H1 (cell line): ENCODE measurements at regions not wholly inside any gene's neighbourhood (a gene's known extent, or its start where the extent isn't known, plus 50 kb on each side); places are given as distances from the start of the nearest gene placed in this dataset.

Source experiments
- CTCF ChIA-PET: fragments of 300-600 bp; sonication (Branson Sonifier 250); formaldehyde crosslinking; loops from one replicate; lab custom pipeline; 2021; ENCODE audit not compliant: partially characterized antibody; lab: Charles Lee
- POLR2A ChIA-PET: fragments of 300-600 bp; sonication (Branson Sonifier 250); formaldehyde crosslinking; loops from one replicate; lab custom pipeline; 2021; ENCODE audit warnings: inconsistent platforms; ENCODE audit not compliant: partially characterized antibody; lab: Charles Lee
- DNase-seq, 2 experiments: peaks; one replicate each; pipeline versions ENCODE4 v3.0.0 to v3.0.0-alpha.2; 2010 to 2022; ENCODE audit warnings: low spot score in 2 of 2, low read depth in 1 of 2, mixed read lengths in 1 of 2
- FAIRE-seq: peaks from 2 replicates; lab custom pipeline; 2011; peaks lifted over from hg19 to GRCh38; lab: Jason Lieb, UNC
- H2AFZ ChIP-seq: 2 replicates; pipeline ENCODE4 v1.8.1; 2012; ENCODE audit warnings: low read length, inconsistent platforms
- H2AK5ac ChIP-seq: 2 replicates; pipeline ENCODE4 v1.6.1; 2013; ENCODE audit warnings: low read depth, low read length
- H2BK120ac ChIP-seq: replicated peaks from 2 replicates; pipeline ENCODE3; 2013; ENCODE audit warnings: low read depth, low read length, inconsistent platforms
- H2BK12ac ChIP-seq: 2 replicates; pipeline ENCODE4 v1.6.1; 2013; ENCODE audit warnings: low read depth, low read length
- H2BK15ac ChIP-seq: 2 replicates; pipeline ENCODE4 v1.6.1; 2013; ENCODE audit warnings: low read length
- H2BK20ac ChIP-seq: 2 replicates; pipeline ENCODE4 v1.6.1; 2013; ENCODE audit warnings: low read length
- H2BK5ac ChIP-seq: 2 replicates; pipeline ENCODE4 v1.6.1; 2013; ENCODE audit warnings: low read depth, low read length
- H3K14ac ChIP-seq: 2 replicates; pipeline ENCODE4 v1.6.1; 2013; ENCODE audit warnings: inconsistent platforms; ENCODE audit not compliant: insufficient read length
- H3K18ac ChIP-seq: 2 replicates; pipeline ENCODE4 v1.6.1; 2013; ENCODE audit warnings: low read length; ENCODE audit errors: extremely low read depth
- H3K23ac ChIP-seq: 2 replicates; pipeline ENCODE4 v1.6.1; 2013; ENCODE audit warnings: inconsistent platforms; ENCODE audit not compliant: insufficient read length
- H3K23me2 ChIP-seq: 2 replicates; pipeline ENCODE4 v1.6.1; 2013; ENCODE audit warnings: low read depth, low read length
- H3K27ac ChIP-seq: 2 replicates; pipeline ENCODE4 v1.6.1; 2011; ENCODE audit warnings: low read depth, low read length, inconsistent platforms
- H3K27me3 ChIP-seq, 4 experiments: replicated peaks in 1 of 4; 1 replicate in 1 of 4; 2 replicates in 3 of 4; pipeline versions ENCODE4 v1.6.1 to v1.8.1; 2011 to 2013; ENCODE audit warnings: low read length in 3 of 4, mild to moderate bottlenecking in 3 of 4, inconsistent platforms in 2 of 4, mixed read lengths in 2 of 4, moderate library complexity in 1 of 4; ENCODE audit not compliant: control insufficient read depth in 3 of 4, insufficient read depth in 3 of 4; ENCODE audit errors: extremely low read depth in 1 of 4
- H3K36me3 ChIP-seq, 4 experiments: 2 replicates each; pipeline versions ENCODE4 v1.6.1 to v1.8.1; 2011 to 2013; ENCODE audit warnings: mild to moderate bottlenecking in 4 of 4, low read length in 3 of 4, moderate library complexity in 2 of 4, control low read depth in 1 of 4, inconsistent platforms in 1 of 4; ENCODE audit not compliant: insufficient read depth in 4 of 4, control insufficient read depth in 2 of 4
- H3K4ac ChIP-seq: replicated peaks from 2 replicates; pipeline ENCODE3; 2013; ENCODE audit warnings: low read length, low read depth, mixed read lengths, inconsistent platforms; ENCODE audit not compliant: insufficient read length
- H3K4me1 ChIP-seq, 4 experiments: replicated peaks in 1 of 4; 1 replicate in 1 of 4; 2 replicates in 3 of 4; pipeline versions ENCODE4 v1.6.1 to v1.8.1; 2011 to 2013; ENCODE audit warnings: low read length in 3 of 4, inconsistent platforms in 2 of 4, mixed read lengths in 1 of 4; ENCODE audit not compliant: insufficient read depth in 4 of 4, control insufficient read depth in 3 of 4
- H3K4me2 ChIP-seq, 2 experiments: 2 replicates each; pipeline versions ENCODE4 v1.6.1 to v1.8.1; 2011 to 2013; ENCODE audit warnings: low read depth in 2 of 2, low read length in 2 of 2, control low read depth in 1 of 2, inconsistent platforms in 1 of 2, mild to moderate bottlenecking in 1 of 2; ENCODE audit not compliant: insufficient read depth in 1 of 2
- H3K4me3 ChIP-seq, 4 experiments: fragments of 200-600, 300-600 bp in 1 of 4; sonication (generic), shearing (Covaris generic), sonication (Bioruptor Twin) in 1 of 4; 2 replicates each; pipeline versions ENCODE4 v1.5.1 to v1.8.1; 2011 to 2016; ENCODE audit warnings: low read length in 4 of 4, low read depth in 3 of 4, control low read depth in 2 of 4, inconsistent platforms in 2 of 4, mild to moderate bottlenecking in 2 of 4, mixed read lengths in 1 of 4, moderate library complexity in 1 of 4; ENCODE audit not compliant: insufficient read depth in 2 of 4; ENCODE audit errors: extremely low read depth in 1 of 4
- H3K56ac ChIP-seq: replicated peaks from 2 replicates; pipeline ENCODE3; 2013; ENCODE audit warnings: low read depth, mild to moderate bottlenecking, mixed read lengths, low read length, inconsistent platforms; ENCODE audit not compliant: insufficient read length
- H3K79me1 ChIP-seq: 2 replicates; pipeline ENCODE4 v1.6.1; 2013; ENCODE audit warnings: low read depth, low read length, control low read depth
- H3K79me2 ChIP-seq, 2 experiments: 2 replicates each; pipeline versions ENCODE4 v1.6.1 to v1.8.1; 2012 to 2013; ENCODE audit warnings: low read length in 2 of 2, mild to moderate bottlenecking in 2 of 2, inconsistent platforms in 1 of 2; ENCODE audit not compliant: insufficient read depth in 2 of 2, control insufficient read depth in 1 of 2
- H3K9ac ChIP-seq, 4 experiments: replicated peaks in 1 of 4; 1 replicate in 1 of 4; 2 replicates in 3 of 4; pipeline versions ENCODE4 v1.6.1 to v1.8.1; 2011 to 2013; ENCODE audit warnings: low read depth in 3 of 4, low read length in 3 of 4, control low read depth in 2 of 4, mild to moderate bottlenecking in 2 of 4, moderate library complexity in 2 of 4, inconsistent platforms in 1 of 4; ENCODE audit errors: extremely low read depth in 1 of 4
- H3K9me3 ChIP-seq, 2 experiments: 2 replicates each; pipeline versions ENCODE4 v1.6.1 to v1.8.1; 2012 to 2013; ENCODE audit warnings: mild to moderate bottlenecking in 2 of 2, moderate library complexity in 2 of 2, control low read depth in 1 of 2, inconsistent platforms in 1 of 2, low read depth in 1 of 2, low read length in 1 of 2, mixed read lengths in 1 of 2; ENCODE audit not compliant: insufficient read depth in 2 of 2
- H4K20me1 ChIP-seq, 2 experiments: replicated peaks in 1 of 2; 2 replicates each; pipeline versions ENCODE3 to v1.8.1; 2011 to 2013; ENCODE audit warnings: inconsistent platforms in 2 of 2, low read length in 2 of 2, mild to moderate bottlenecking in 1 of 2; ENCODE audit not compliant: insufficient read depth in 2 of 2, control insufficient read depth in 1 of 2
- H4K5ac ChIP-seq: 2 replicates; pipeline ENCODE4 v1.6.1; 2013; ENCODE audit warnings: low read length, low read depth, mixed read lengths, inconsistent platforms; ENCODE audit not compliant: insufficient read length
- H4K8ac ChIP-seq: 2 replicates; pipeline ENCODE4 v1.8.0; 2013; ENCODE audit warnings: mild to moderate bottlenecking, moderate library complexity, low read length, inconsistent platforms; ENCODE audit not compliant: insufficient read depth; ENCODE audit errors: extremely low read depth
- H4K91ac ChIP-seq: replicated peaks from 2 replicates; pipeline ENCODE3; 2013; ENCODE audit warnings: low read length, mixed read lengths, inconsistent platforms; ENCODE audit not compliant: insufficient read length
- ASH2L ChIP-seq: fragments of 200-600, 300-600 bp; sonication (generic); IDR thresholded peaks from one replicate; pipeline ENCODE4 v1.7.1; 2017; ENCODE audit warnings: low read length
- BRCA1 ChIP-seq: IDR thresholded peaks from 2 replicates; pipeline ENCODE4 v1.6.1; 2012; ENCODE audit warnings: low read depth, low read length, improper control_type of control experiment
- EGR1 ChIP-seq: IDR thresholded peaks from 2 replicates; pipeline ENCODE4 v1.6.1; 2011; ENCODE audit warnings: low read depth, low read length, borderline replicate concordance
- EP300 ChIP-seq, 2 experiments: IDR thresholded peaks; 1 replicate in 1 of 2; 2 replicates in 1 of 2; pipeline ENCODE4 v1.6.1; 2011 to 2012; ENCODE audit warnings: low read depth in 2 of 2, low read length in 2 of 2, mild to moderate bottlenecking in 2 of 2, borderline replicate concordance in 1 of 2, inconsistent platforms in 1 of 2, moderate library complexity in 1 of 2
- HDAC2 ChIP-seq, 2 experiments: fragments of 300-600 bp in 1 of 2; sonication (generic) in 1 of 2; IDR thresholded peaks; 2 replicates each; pipeline ENCODE4 v1.6.1; 2011 to 2012; ENCODE audit warnings: low read depth in 2 of 2, low read length in 2 of 2, mild to moderate bottlenecking in 2 of 2, moderate library complexity in 2 of 2, borderline replicate concordance in 1 of 2, inconsistent platforms in 1 of 2
- KDM1A ChIP-seq: fragments of 200-600, 300-600 bp; sonication (generic); IDR thresholded peaks from 2 replicates; pipeline ENCODE4 v1.7.1; 2016; ENCODE audit warnings: mild to moderate bottlenecking, low read length, borderline replicate concordance
- PHF8 ChIP-seq: fragments of 200-600 bp; sonication (generic); conservative IDR thresholded peaks from 2 replicates; pipeline ENCODE4 v1.7.1; 2012; ENCODE audit warnings: low read depth, mild to moderate bottlenecking, inconsistent platforms, low read length, moderate library complexity
- POLR2A ChIP-seq, 2 experiments: IDR thresholded peaks; 1 replicate in 1 of 2; 2 replicates in 1 of 2; pipeline ENCODE4 v1.6.1; 2011; ENCODE audit warnings: low read depth in 2 of 2, low read length in 2 of 2, mild to moderate bottlenecking in 2 of 2; ENCODE audit errors: control extremely low read depth in 1 of 2
- RNF2 ChIP-seq: fragments of 200-900, 300-1000 bp; sonication (generic); IDR thresholded peaks from 2 replicates; pipeline ENCODE4 v1.7.1; 2016; ENCODE audit warnings: borderline replicate concordance, low read depth, mild to moderate bottlenecking, antibody characterized with exemption, low read length; ENCODE audit not compliant: poor library complexity, severe bottlenecking; ENCODE audit errors: missing control alignments
- RXRA ChIP-seq: IDR thresholded peaks from 2 replicates; pipeline ENCODE4 v1.6.1; 2011; ENCODE audit warnings: low read depth, mild to moderate bottlenecking, low read length, moderate library complexity; ENCODE audit not compliant: insufficient read depth
- SIN3A ChIP-seq, 2 experiments: IDR thresholded peaks in 1 of 2; conservative IDR thresholded peaks in 1 of 2; 2 replicates each; pipeline ENCODE4 v1.6.1; 2011 to 2012; ENCODE audit warnings: low read length in 2 of 2, improper control_type of control experiment in 1 of 2, low read depth in 1 of 2, mild to moderate bottlenecking in 1 of 2
- SP4 ChIP-seq: IDR thresholded peaks from 2 replicates; pipeline ENCODE4 v1.6.1; 2012; ENCODE audit warnings: low read length, inconsistent platforms
- WGBS, 2 experiments: shearing (Covaris generic) in 1 of 2; methylation state at CpG; one replicate each; pipeline versions ENCODE4 v1.1.6 to v1.1.7; 2013 to 2015; ENCODE audit warnings: low lambda C conversion rate in 2 of 2, mixed read lengths in 2 of 2, inconsistent platforms in 1 of 2, low coverage in 1 of 2, missing lambda C conversion rate in 1 of 2; ENCODE audit not compliant: insufficient replicate concordance in 2 of 2, insufficient coverage in 1 of 2, insufficient read length in 1 of 2; ENCODE audit errors: extremely low coverage in 1 of 2, missing lambda C conversion rate in 1 of 2; 5-methylcytosine and 5-hydroxymethylcytosine counted together
- TF ChIP-seq, protein P1 (sequence below): IDR thresholded peaks from 2 replicates; pipeline ENCODE4 v1.6.1; 2012; ENCODE audit warnings: inconsistent platforms

DNA sequence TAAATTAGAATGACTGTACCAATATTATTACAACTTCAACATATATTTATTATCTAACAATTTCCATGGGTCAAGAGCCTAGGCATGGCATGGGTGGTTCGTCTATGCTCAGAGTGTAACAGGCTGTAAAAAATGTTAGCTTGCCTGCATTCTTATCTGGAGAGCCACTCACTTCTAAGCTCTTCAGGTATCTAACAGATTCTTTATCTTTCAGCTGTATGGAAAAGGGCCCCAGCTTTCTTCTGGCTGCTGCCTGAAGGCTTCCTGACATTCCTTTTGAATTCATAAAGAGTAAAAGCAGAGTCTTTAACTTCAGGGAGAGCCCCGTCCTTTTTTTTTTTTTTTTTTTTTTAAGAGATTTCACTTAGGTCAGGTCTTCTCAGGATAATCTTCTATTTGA is 648.8 kb downstream of the NXPH1 start:
- ChIA-PET CTCF (interaction anchor here (0.6 kb wide), 2 partner anchors 9 to 1115 kb away, joined by 4 read pairs; no protein-coding TSS in a partner anchor), POLR2A (no interaction called here)
- H2BK15ac ChIP-seq, result no peak overlapping the region
- no peaks in the 10 kb centered on the region for H3K27me3 ChIP-seq
- no peaks in the 10 kb centered on the region for H3K4me1 ChIP-seq
- TF ChIP-seq RXRA (no peak), EGR1 (no peak), KDM1A (no peak), SP4 (no peak), RNF2 (no peak), PHF8 (no peak), BRCA1 (no peak), POLR2A (IDR thresholded peaks at IDR 0.05; ENCODE audit: control extremely low read depth in 1 of 2, low read depth in 2 of 2, low read length in 2 of 2) (no peak), SIN3A (conservative IDR thresholded peaks at IDR 0.05 in 1 of 2, IDR thresholded peaks at IDR 0.05 in 1 of 2; ENCODE audit: low read depth in 1 of 2, low read length in 2 of 2) (no peak), HDAC2 (IDR thresholded peaks at IDR 0.05; ENCODE audit: borderline replicate concordance in 1 of 2, low read depth in 2 of 2, low read length in 2 of 2) (no peak), EP300 (IDR thresholded peaks at IDR 0.05; ENCODE audit: borderline replicate concordance in 1 of 2, low read depth in 2 of 2, low read length in 2 of 2) (no peak), ASH2L (no peak)
- TF ChIP-seq, protein P1, sequence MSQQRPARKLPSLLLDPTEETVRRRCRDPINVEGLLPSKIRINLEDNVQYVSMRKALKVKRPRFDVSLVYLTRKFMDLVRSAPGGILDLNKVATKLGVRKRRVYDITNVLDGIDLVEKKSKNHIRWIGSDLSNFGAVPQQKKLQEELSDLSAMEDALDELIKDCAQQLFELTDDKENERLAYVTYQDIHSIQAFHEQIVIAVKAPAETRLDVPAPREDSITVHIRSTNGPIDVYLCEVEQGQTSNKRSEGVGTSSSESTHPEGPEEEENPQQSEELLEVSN, result no peak
- H3K23ac ChIP-seq, result no peak overlapping the region
- H4K8ac ChIP-seq, result no peak overlapping the region
- H2AFZ ChIP-seq, result no peak overlapping the region
- H2BK120ac ChIP-seq, result no peak overlapping the region
- H3K4me3 ChIP-seq, result no peak overlapping the region
- H3K79me2 ChIP-seq, result no peaks in the 10 kb centered on the region
- no peak overlapping the region for H3K27ac ChIP-seq
- H3K4ac ChIP-seq, result no peak overlapping the region
- H3K79me1 ChIP-seq, result no peaks in the 10 kb centered on the region
- H3K18ac ChIP-seq, result no peak overlapping the region
- no peak overlapping the region for H2BK12ac ChIP-seq
- H3K36me3 ChIP-seq, result no peaks in the 10 kb centered on the region
- H3K14ac ChIP-seq, result no peak overlapping the region
- FAIRE-seq, result no peak
- WGBS, 2 experiments, result 78% methylated on average over 1 of the region's 2 CpGs; no CpG with 5 or more reads in 1 of the 2 experiments
- no peak overlapping the region for H4K91ac ChIP-seq
- no peak overlapping the region for H4K5ac ChIP-seq
- H2BK20ac ChIP-seq, result no peak overlapping the region
- no peak overlapping the region for H2AK5ac ChIP-seq
- H2BK5ac ChIP-seq, result no peak overlapping the region
- no peak overlapping the region for H3K4me2 ChIP-seq
- no peak overlapping the region for H3K9ac ChIP-seq
- no peaks in the 10 kb centered on the region for H3K9me3 ChIP-seq
- H4K20me1 ChIP-seq, result no peaks in the 10 kb centered on the region
- no peak overlapping the region for H3K56ac ChIP-seq
- DNase-seq, result no peak
- no peaks in the 10 kb centered on the region for H3K23me2 ChIP-seq
